ENCODE measurements at regions not wholly inside any gene's neighbourhood (a gene's known extent, or its start where the extent isn't known, plus 50 kb on each side); places are given as distances from the start of the nearest gene placed in this dataset.

DNA sequence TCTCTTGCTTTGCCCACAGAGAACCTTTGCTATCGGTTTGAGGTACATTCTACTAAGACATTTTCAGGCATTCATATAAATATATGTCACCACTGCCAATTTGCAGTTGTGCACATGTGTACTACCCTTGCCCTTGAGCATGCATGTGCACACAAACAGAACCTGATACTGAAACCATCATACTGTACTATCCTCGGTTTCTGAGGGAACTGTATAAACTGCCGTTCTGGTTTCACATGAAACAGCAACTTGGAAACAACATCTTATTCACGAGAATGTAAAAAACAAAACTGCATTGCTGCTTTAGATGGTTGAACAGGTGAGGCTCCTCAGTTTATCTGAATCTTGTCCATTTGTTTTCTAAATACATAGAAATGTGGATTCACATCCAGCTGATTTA lies 151.2 kb upstream of the TMEM170B start:
- no peak for DNase-seq (ENCODE audit: low read depth)
- TF ChIP-seq CTCF (IDR thresholded peaks at IDR 0.05; ENCODE audit: insufficient read depth, low read depth, low read length), result no peak

GRCh38 chr6:11384531-11385309 lies 152.3 kb upstream of the NEDD9 start:
- no peak for DNase-seq (ENCODE audit: low read depth)
- H3K4me3 ChIP-seq (ENCODE audit: low read depth, low read length), result no peak overlapping the region
- no peak for TF ChIP-seq CTCF (IDR thresholded peaks at IDR 0.05; ENCODE audit: insufficient read depth, low read depth, low read length)

More for the DNA sequence above, 151.2 kb upstream of the TMEM170B start:
- H3K4me3 ChIP-seq (ENCODE audit: low read depth, low read length), result no peak overlapping the region

GRCh38 chr6:11381801-11382513 lies 149.5 kb upstream of the NEDD9 start:
- no peak for TF ChIP-seq CTCF (IDR thresholded peaks at IDR 0.05; ENCODE audit: insufficient read depth, low read depth, low read length)
- no peak for DNase-seq (ENCODE audit: low read depth)

DNA sequence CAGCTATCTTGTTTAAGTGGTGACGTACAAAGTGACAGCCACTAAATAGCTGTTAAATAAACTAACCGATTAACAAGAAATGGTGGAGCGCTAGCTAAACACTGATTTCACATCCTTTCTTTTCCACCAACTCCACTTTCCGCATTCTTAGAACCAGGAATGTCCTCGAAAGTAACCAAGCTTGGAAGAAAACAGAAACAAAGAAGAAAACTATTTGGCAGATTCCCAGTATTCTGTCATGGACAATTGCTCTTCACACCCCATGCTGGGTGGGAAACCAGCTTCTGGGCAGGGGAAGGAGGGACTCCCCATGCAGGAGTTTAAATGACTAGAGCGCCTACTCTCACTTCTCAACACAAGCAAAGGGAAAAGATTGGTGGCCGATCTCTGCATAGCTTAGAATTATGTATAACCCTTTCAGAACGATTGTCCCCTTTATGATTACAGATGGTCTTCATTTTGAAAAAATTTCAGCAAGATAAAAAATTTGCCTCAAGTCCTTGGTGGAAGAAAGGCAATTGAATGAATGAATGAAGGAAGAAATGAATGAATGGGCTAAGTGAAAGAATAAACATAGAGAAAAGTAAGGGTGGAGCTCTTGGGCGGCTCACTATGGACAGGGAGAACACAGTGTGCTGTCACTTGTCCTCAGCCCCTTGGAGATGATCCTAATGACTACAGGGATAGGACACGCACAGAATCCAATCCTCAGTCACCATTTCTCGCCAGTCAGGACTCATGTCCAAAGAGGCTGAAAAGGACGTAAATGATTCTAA lies 148.7 kb upstream of the NEDD9 start:
- no peak for DNase-seq (ENCODE audit: low read depth)
- TF ChIP-seq CTCF (IDR thresholded peaks at IDR 0.05; ENCODE audit: insufficient read depth, low read depth, low read length), result no peak
- H3K4me3 ChIP-seq (ENCODE audit: low read depth, low read length), result no peak overlapping the region

More at GRCh38 chr6:11381801-11382513, 149.5 kb upstream of the NEDD9 start:
- H3K4me3 ChIP-seq (ENCODE audit: low read depth, low read length), result no peak overlapping the region

DNA sequence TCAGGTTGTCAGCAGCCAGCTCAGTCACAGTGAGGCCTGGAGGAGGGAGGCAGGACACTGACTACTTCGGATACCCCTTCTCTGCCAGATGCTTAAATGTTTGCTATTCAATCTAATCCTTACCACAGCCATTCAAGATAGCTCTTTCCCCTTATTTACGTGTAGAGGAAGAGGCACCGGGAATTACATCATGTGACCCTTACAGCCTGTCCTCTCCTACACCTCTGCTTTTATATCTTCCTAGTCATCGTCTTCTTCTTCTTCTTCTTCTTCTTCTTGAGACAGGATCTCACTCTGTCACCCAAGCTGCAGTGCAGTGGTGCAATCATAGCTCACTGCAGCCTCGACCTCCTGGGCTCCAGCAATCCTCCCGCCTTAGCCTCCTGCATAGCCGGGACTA lies 148.1 kb upstream of the NEDD9 start:
- no peak for DNase-seq (ENCODE audit: low read depth)
- no peak overlapping the region for H3K4me3 ChIP-seq (ENCODE audit: low read depth, low read length)
- TF ChIP-seq CTCF (IDR thresholded peaks at IDR 0.05; ENCODE audit: insufficient read depth, low read depth, low read length), result no peak

DNA sequence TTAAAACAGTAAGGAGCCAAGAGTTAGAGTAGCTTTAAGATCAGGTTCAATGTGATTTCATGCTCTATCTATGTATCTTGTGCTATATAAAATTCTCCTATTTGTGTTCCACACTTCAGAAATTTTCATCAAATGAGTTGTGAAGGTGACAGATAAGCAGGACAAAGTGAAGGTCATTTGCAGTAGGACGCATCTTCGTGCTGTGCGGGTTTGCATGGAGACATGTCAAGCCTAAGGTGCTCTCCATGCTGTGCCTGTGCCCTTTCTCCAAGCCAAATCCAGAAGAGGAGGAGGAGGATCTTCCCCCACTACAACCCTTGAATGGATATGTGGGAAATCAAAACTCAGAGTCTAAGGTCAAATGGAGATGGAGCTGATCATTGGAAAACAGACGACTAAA lies 147.3 kb upstream of the NEDD9 start:
- DNase-seq (ENCODE audit: low read depth), result no peak
- no peak overlapping the region for H3K4me3 ChIP-seq (ENCODE audit: low read depth, low read length)
- TF ChIP-seq CTCF (IDR thresholded peaks at IDR 0.05; ENCODE audit: insufficient read depth, low read depth, low read length), result no peak
